Thyroid gland (tissue), 4 donors: ENCODE measurements at regions not wholly inside any gene's neighbourhood (a gene's known extent, or its start where the extent isn't known, plus 50 kb on each side); places are given as distances from the start of the nearest gene placed in this dataset.
"Not testable (repeated sequence)": the region's sequence is repeated elsewhere in the genome, so short reads cannot be mapped to it uniquely, and the experiment has no call there.

Experiments used
- CTCF ChIP-seq, 6 experiments: fragments of 200-600 bp in 3 of 6; fragments of 450-650 bp in 3 of 6; sonication (generic) in 3 of 6; IDR thresholded peaks; one replicate each; pipeline ENCODE4 v1.5.1; 2016 to 2019; ENCODE audit warnings: antibody characterized with exemption in 6 of 6, mild to moderate bottlenecking in 2 of 6, inconsistent platforms in 1 of 6, moderate library complexity in 1 of 6
- POLR2A ChIP-seq, 2 donors: fragments of 450-650 bp; IDR thresholded peaks; one replicate each; pipeline ENCODE4 v1.6.1; 2017; ENCODE audit warnings: antibody characterized with exemption in 2 of 2, mild to moderate bottlenecking in 2 of 2, moderate library complexity in 1 of 2

- TF ChIP-seq CTCF, POLR2A (IDR thresholded peaks at IDR 0.05): not testable (repeated sequence)
These were observed 235.4 kb upstream of the SULF2 start for GRCh38 chr20:48020696-48021095.
